GM12878 (cell line): ENCODE measurements at regions not wholly inside any gene's neighbourhood (a gene's known extent, or its start where the extent isn't known, plus 50 kb on each side); places are given as distances from the start of the nearest gene placed in this dataset.

Experiments used
- ATAC-seq: fragments of 200-7000 bp; cut with Tn5 transposase; 3 replicates; pipeline ENCODE4 v1.9.1; 2020; ENCODE audit warnings: mild to moderate bottlenecking, moderate library complexity
- BruUV-seq: library from RNA; stranded (reverse); fragments of 400-500 nt; replicated peaks from 2 replicates; lab custom pipeline; 2021; lab: Mats Ljungman, UMichigan
- CTCF ChIA-PET: fragments of 300-600 bp; sonication (Branson Sonifier 250); formaldehyde crosslinking; extraction: SDS; loops from one replicate; lab custom pipeline; 2021; ENCODE audit warnings: inconsistent platforms; lab: Yijun Ruan, JAX
- POLR2A ChIA-PET: fragments of 350-600 bp; formaldehyde crosslinking; extraction: SDS; loops from one replicate; lab custom pipeline; 2021; ENCODE audit warnings: inconsistent platforms; lab: Charles Lee
- RAD21 ChIA-PET: fragments of 300-600 bp; sonication (Branson Sonifier 250); formaldehyde crosslinking; loops from one replicate; lab custom pipeline; 2023; ENCODE audit warnings: antibody characterized with exemption; ENCODE audit not compliant: unreplicated experiment; lab: Charles Lee
- SMC1A ChIA-PET: fragments of 300-600 bp; sonication (Branson Sonifier 250); formaldehyde crosslinking; loops from one replicate; lab custom pipeline; 2023; ENCODE audit not compliant: unreplicated experiment, uncharacterized antibody; lab: Charles Lee
- DNase-seq: peaks from one replicate; pipeline ENCODE4 v3.0.0-alpha.2; 2011; ENCODE audit warnings: low read depth, low spot score
- FAIRE-seq: peaks from 3 replicates; lab custom pipeline; 2011; peaks lifted over from hg19 to GRCh38; lab: Jason Lieb, UNC
- H2AFZ ChIP-seq: 2 replicates; pipeline ENCODE4 v1.6.0; 2011; ENCODE audit warnings: low read depth, low read length, control low read depth; ENCODE audit not compliant: control insufficient read depth
- H3K27ac ChIP-seq: 2 replicates; pipeline ENCODE4 v1.5.1; 2011; ENCODE audit warnings: control low read depth; ENCODE audit not compliant: control insufficient read depth, insufficient read depth
- H3K27me3 ChIP-seq, 2 experiments: replicated peaks in 1 of 2; 2 replicates each; pipeline versions ENCODE4 v1.6.0 to v1.6.1; 2011; ENCODE audit warnings: low read length in 1 of 2; ENCODE audit not compliant: control insufficient read depth in 2 of 2, insufficient read depth in 2 of 2
- H3K36me3 ChIP-seq, 2 experiments: 2 replicates each; pipeline ENCODE4 v1.5.1; 2011; ENCODE audit warnings: low read length in 1 of 2; ENCODE audit not compliant: control insufficient read depth in 2 of 2, insufficient read depth in 2 of 2
- H3K4me1 ChIP-seq: 2 replicates; pipeline ENCODE4 v1.6.1; 2011; ENCODE audit warnings: mild to moderate bottlenecking, low read length, moderate library complexity, mixed read lengths; ENCODE audit not compliant: control insufficient read depth, insufficient read depth
- H3K4me2 ChIP-seq: 2 replicates; pipeline ENCODE4 v1.6.0; 2011; ENCODE audit warnings: control low read depth; ENCODE audit not compliant: control insufficient read depth, insufficient read depth
- H3K4me3 ChIP-seq: fragments of 200-600 bp; sonication (generic); 2 replicates; pipeline ENCODE4 v1.5.1; 2016
- H3K79me2 ChIP-seq: 2 replicates; pipeline ENCODE4 v1.6.0; 2011; ENCODE audit warnings: low read length; ENCODE audit not compliant: control insufficient read depth, insufficient read depth
- H3K9ac ChIP-seq: 2 replicates; pipeline ENCODE4 v1.8.0; 2011; ENCODE audit warnings: low read length, control low read depth, mixed read lengths; ENCODE audit not compliant: control insufficient read depth, insufficient read depth
- H3K9me3 ChIP-seq: replicated peaks from 3 replicates; pipeline ENCODE4 v1.5.1; 2011; ENCODE audit warnings: mild to moderate bottlenecking, low read length; ENCODE audit not compliant: control insufficient read depth, insufficient read depth
- H4K20me1 ChIP-seq: 2 replicates; pipeline ENCODE4 v1.6.0; 2011; ENCODE audit not compliant: control insufficient read depth, insufficient read depth
- CBFB ChIP-seq: IDR thresholded peaks from 2 replicates; pipeline ENCODE4 v1.6.1; 2016; ENCODE audit warnings: antibody characterized with exemption, low read depth
- KDM1A ChIP-seq: fragments of 200-600 bp; sonication (generic); IDR thresholded peaks from 2 replicates; pipeline ENCODE4 v1.6.1; 2016; ENCODE audit warnings: borderline replicate concordance
- NFXL1 ChIP-seq: fragments of 450-650 bp; IDR thresholded peaks from 2 replicates; pipeline ENCODE4 v1.6.1; 2017; ENCODE audit warnings: antibody characterized with exemption, mild to moderate bottlenecking, borderline replicate concordance
- NR2C1 ChIP-seq: fragments of 450-650 bp; IDR thresholded peaks from 2 replicates; pipeline ENCODE4 v1.6.1; 2017; ENCODE audit warnings: antibody characterized with exemption, mild to moderate bottlenecking, moderate library complexity
- NR2C2 ChIP-seq: IDR thresholded peaks from 2 replicates; pipeline ENCODE4 v1.6.1; 2011; ENCODE audit warnings: borderline replicate concordance, low read depth; ENCODE audit not compliant: control insufficient read depth, insufficient read length
- PAX5 ChIP-seq: IDR thresholded peaks from 2 replicates; pipeline ENCODE4 v1.6.1; 2011; ENCODE audit warnings: low read depth, low read length, borderline replicate concordance
- PRDM15 ChIP-seq: fragments of 450-650 bp; formaldehyde crosslinking; IDR thresholded peaks from 2 replicates; pipeline ENCODE4 v1.4.0; 2020; ENCODE audit warnings: mild to moderate bottlenecking, moderate library complexity
- ZNF207 ChIP-seq: fragments of 450-650 bp; IDR thresholded peaks from 2 replicates; pipeline ENCODE4 v1.6.1; 2014; ENCODE audit warnings: antibody characterized with exemption, mild to moderate bottlenecking, borderline replicate concordance
- ZNF622 ChIP-seq: fragments of 450-650 bp; IDR thresholded peaks from 2 replicates; pipeline ENCODE4 v1.6.1; 2017; ENCODE audit warnings: mild to moderate bottlenecking, inconsistent platforms
- WGBS: methylation state at CpG from one replicate; pipeline ENCODE4 v1.1.6; 2016; ENCODE audit warnings: low lambda C conversion rate; ENCODE audit not compliant: insufficient replicate concordance, insufficient coverage; ENCODE audit errors: missing lambda C conversion rate; 5-methylcytosine and 5-hydroxymethylcytosine counted together
- in situ Hi-C: fragments of 300-500 bp; cut with MboI; formaldehyde crosslinking; loops from 9 replicates; pipeline ENCODE4 v1.14.3; 2018; ENCODE audit warnings: mixed read lengths
- intact Hi-C: fragments of 100-400 bp; cut with micrococcal nuclease; formaldehyde crosslinking; loops from one replicate; pipeline ENCODE4 v1.14.2; 2022; ENCODE audit not compliant: unreplicated experiment

GRCh38 chr18:46268671-46269070, 164.5 kb downstream of the HAUS1 start:
- no peaks in the 10 kb centered on the region for H4K20me1 ChIP-seq
- ChIA-PET POLR2A (no interaction called here), RAD21 (interaction anchor here (1.1 kb wide), 1 partner anchor 95 kb away, joined by 3 read pairs; a partner anchor contains a TSS), SMC1A (interaction anchor here (0.7 kb wide), 1 partner anchor 16 kb away, joined by 3 read pairs; no protein-coding TSS in a partner anchor), CTCF (interaction anchor here (1.9 to 2.1 kb wide), 2 partner anchors 12 to 95 kb away, joined by 5 to 6 read pairs; a partner anchor contains a TSS)
- H3K4me3 ChIP-seq, result no peak overlapping the region
- WGBS, result 78% methylated on average over 2 of the region's 2 CpGs
- no peaks in the 10 kb centered on the region for H3K9me3 ChIP-seq
- DNase-seq, result no peak
- no peak overlapping the region for H3K9ac ChIP-seq
- TF ChIP-seq PRDM15 (no peak), KDM1A (no peak), CBFB (no peak), NFXL1 (no peak), NR2C2 (no peak), ZNF207 (no peak), PAX5 (no peak), ZNF622 (no peak), NR2C1 (no peak)
- H3K4me1 ChIP-seq, result no peaks in the 10 kb centered on the region
- no peak overlapping the region for H3K27ac ChIP-seq
- in situ Hi-C loops (no loop called here), intact Hi-C loops (no loop called here)
- no peak overlapping the region for H3K4me2 ChIP-seq
- H3K27me3 ChIP-seq, result no peaks in the 10 kb centered on the region
- peaks cover 3 to 4% of the 10 kb centered on the region in 2 experiments; a peak in 2 of 4 replicates for H3K36me3 ChIP-seq
- BruUV-seq, result no TSS peak
- FAIRE-seq, result no peak
- H2AFZ ChIP-seq, result no peak overlapping the region
- H3K79me2 ChIP-seq, result no peaks in the 10 kb centered on the region
- no peak for ATAC-seq
